K562 (cell line): ENCODE measurements at regions not wholly inside any gene's neighbourhood (a gene's known extent, or its start where the extent isn't known, plus 50 kb on each side); places are given as distances from the start of the nearest gene placed in this dataset.

Experiments used
- ATAC-seq: fragments of 200-7000 bp; cut with Tn5 transposase; 3 replicates; pipeline ENCODE4 v1.9.1; 2020; ENCODE audit warnings: moderate library complexity
- BruUV-seq: library from RNA; stranded (reverse); fragments of 400-500 nt; replicated peaks from 2 replicates; lab custom pipeline; 2021; lab: Mats Ljungman, UMichigan
- CTCF ChIA-PET: fragments of 300-600 bp; formaldehyde crosslinking; extraction: SDS; loops from one replicate; lab custom pipeline; 2021; ENCODE audit warnings: low intra/inter-chr PET ratio; lab: Yijun Ruan, JAX
- POLR2A ChIA-PET: fragments of 300-600, 350-650 bp; sonication (Branson Sonifier 250); formaldehyde crosslinking; extraction: SDS; loops from one replicate; lab custom pipeline; 2021; ENCODE audit warnings: antibody characterized with exemption, inconsistent platforms; lab: Yijun Ruan, JAX
- DNase-seq, 4 experiments: peaks; one replicate each; pipeline versions ENCODE4 v3.0.0 to v3.0.0-alpha.2; 2011 to 2018; ENCODE audit warnings: low spot score in 3 of 4, mixed read lengths in 3 of 4; ENCODE audit errors: extremely low read depth in 1 of 4
- FAIRE-seq: peaks from 2 replicates; lab custom pipeline; 2011; peaks lifted over from hg19 to GRCh38; lab: Jason Lieb, UNC
- H2AFZ ChIP-seq: 2 replicates; pipeline ENCODE4 v1.6.0; 2011; ENCODE audit warnings: low read depth, low read length, control low read depth, inconsistent platforms
- H3K27ac ChIP-seq: fragments of 200-600 bp; 3 replicates; pipeline ENCODE4 v1.8.0; 2011; ENCODE audit warnings: low read depth, mild to moderate bottlenecking, control low read depth, inconsistent platforms, low read length, moderate library complexity, mixed read lengths; ENCODE audit errors: extremely low read depth
- H3K27me3 ChIP-seq, 2 experiments: fragments of 300-600 bp in 1 of 2; 2 replicates in 1 of 2; 3 replicates in 1 of 2; pipeline versions ENCODE4 v1.6.0 to v1.8.0; 2011; ENCODE audit warnings: inconsistent platforms in 2 of 2, low read length in 2 of 2, mild to moderate bottlenecking in 1 of 2, mixed read lengths in 1 of 2, moderate library complexity in 1 of 2; ENCODE audit not compliant: control insufficient read depth in 2 of 2, insufficient read depth in 2 of 2
- H3K36me3 ChIP-seq: fragments of 300-600 bp; 3 replicates; pipeline ENCODE4 v1.8.0; 2011; ENCODE audit warnings: mild to moderate bottlenecking, low read length, inconsistent platforms; ENCODE audit not compliant: control insufficient read depth, insufficient read depth
- H3K4me1 ChIP-seq, 2 experiments: fragments of 200-600 bp in 1 of 2; replicated peaks in 1 of 2; 2 replicates in 1 of 2; 3 replicates in 1 of 2; pipeline versions ENCODE4 v1.5.1 to v1.8.0; 2011; ENCODE audit warnings: inconsistent platforms in 2 of 2, low read length in 2 of 2, mild to moderate bottlenecking in 1 of 2, mixed read lengths in 1 of 2, moderate library complexity in 1 of 2; ENCODE audit not compliant: control insufficient read depth in 2 of 2, insufficient read depth in 2 of 2
- H3K4me2 ChIP-seq: 2 replicates; pipeline ENCODE4 v1.6.1; 2011; ENCODE audit warnings: low read length, control low read depth, inconsistent platforms, mixed read lengths; ENCODE audit not compliant: insufficient read depth
- H3K4me3 ChIP-seq: fragments of 200-600 bp; sonication (generic), shearing (Covaris generic); 2 replicates; pipeline ENCODE4 v1.5.1; 2016; ENCODE audit warnings: control low read depth, inconsistent platforms
- H3K79me2 ChIP-seq: fragments of 200-600 bp; 3 replicates; pipeline ENCODE4 v1.8.0; 2011; ENCODE audit warnings: low read length, inconsistent platforms; ENCODE audit not compliant: control insufficient read depth, insufficient read depth
- H3K9ac ChIP-seq, 2 experiments: 2 replicates each; pipeline versions ENCODE4 v1.6.0 to v1.6.1; 2011; ENCODE audit warnings: low read depth in 2 of 2, low read length in 2 of 2, control low read depth in 1 of 2, inconsistent platforms in 1 of 2, mild to moderate bottlenecking in 1 of 2, mixed read lengths in 1 of 2; ENCODE audit not compliant: insufficient read depth in 1 of 2
- H3K9me1 ChIP-seq: one replicate; pipeline ENCODE4 v1.6.0; 2011; ENCODE audit warnings: inconsistent platforms, mild to moderate bottlenecking, low read length, moderate library complexity; ENCODE audit not compliant: control insufficient read depth, insufficient read depth
- H3K9me3 ChIP-seq: replicated peaks from 2 replicates; pipeline ENCODE4 v1.5.1; 2011; ENCODE audit warnings: low read depth, low read length, inconsistent platforms; ENCODE audit not compliant: control insufficient read depth, insufficient read depth
- H4K20me1 ChIP-seq: replicated peaks from 2 replicates; pipeline ENCODE4 v1.6.1; 2011; ENCODE audit warnings: low read length, inconsistent platforms, mixed read lengths; ENCODE audit not compliant: control insufficient read depth, insufficient read depth
- BRCA1 ChIP-seq, 2 experiments: fragments of 450-650 bp in 1 of 2; sonication (generic) in 1 of 2; formaldehyde crosslinking in 1 of 2; IDR thresholded peaks; 2 replicates each; pipeline versions ENCODE4 v1.5.0 to v1.6.1; 2017 to 2020; ENCODE audit warnings: mild to moderate bottlenecking in 1 of 2, missing genetic modification reagents in 1 of 2
- RAD51 ChIP-seq: fragments of 450-650 bp; IDR thresholded peaks from 2 replicates; pipeline ENCODE4 v1.7.1; 2016; ENCODE audit warnings: low read depth, mild to moderate bottlenecking, borderline replicate concordance
- WGBS: fragments of 100-300 bp; shearing (Covaris generic); methylation state at CpG from one replicate; pipeline ENCODE4 v1.1.6; 2016; ENCODE audit warnings: low coverage, mixed read lengths; ENCODE audit not compliant: insufficient coverage; ENCODE audit errors: missing lambda C conversion rate; 5-methylcytosine and 5-hydroxymethylcytosine counted together
- in situ Hi-C: fragments of 300-500 bp; cut with MboI; formaldehyde crosslinking; loops from 4 replicates; pipeline ENCODE4 v1.15.0; 2018; ENCODE audit warnings: inconsistent platforms, mixed read lengths
- intact Hi-C: fragments of 100-400 bp; cut with micrococcal nuclease; formaldehyde crosslinking; loops from 2 replicates; pipeline ENCODE4 v1.14.2; 2022
- TF ChIP-seq, protein P1 (sequence below), 2 experiments: fragments of 150-350 bp in 1 of 2; IDR thresholded peaks; 2 replicates each; pipeline ENCODE4 v1.6.1; 2012 to 2016; ENCODE audit warnings: low read depth in 2 of 2, low read length in 2 of 2, mild to moderate bottlenecking in 1 of 2, moderate library complexity in 1 of 2
- TF ChIP-seq, protein P2 (sequence below): sonication (generic); formaldehyde crosslinking; IDR thresholded peaks from 2 replicates; pipeline ENCODE4 v1.8.0; 2022; ENCODE audit warnings: mild to moderate bottlenecking, low read depth, missing genetic modification reagents
- TF ChIP-seq, protein P3 (sequence below): fragments of 450-650 bp; formaldehyde crosslinking; IDR thresholded peaks from 2 replicates; pipeline ENCODE4 v1.4.0; 2020; ENCODE audit warnings: mild to moderate bottlenecking, mixed read lengths

DNA sequence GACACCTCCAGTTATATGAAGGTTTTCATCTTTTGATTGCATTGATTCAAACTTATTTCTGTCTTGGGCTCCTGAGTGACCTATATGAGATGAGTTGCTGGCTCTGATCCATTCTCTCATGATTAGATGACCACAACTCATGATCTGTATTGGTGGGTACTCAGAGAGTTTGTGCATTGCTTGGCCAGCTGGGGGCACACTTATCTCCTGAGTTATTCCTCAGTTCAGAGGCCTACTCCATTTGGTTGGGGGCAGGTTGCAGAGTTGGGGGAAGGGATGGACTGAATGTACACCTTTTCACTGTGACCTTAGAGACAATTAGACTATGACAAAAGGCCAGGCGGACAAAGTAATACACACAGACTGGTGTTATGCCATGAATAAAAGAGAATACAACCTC lies 166.2 kb upstream of the SEMA6D start (continued):
- TF ChIP-seq, protein P1, sequence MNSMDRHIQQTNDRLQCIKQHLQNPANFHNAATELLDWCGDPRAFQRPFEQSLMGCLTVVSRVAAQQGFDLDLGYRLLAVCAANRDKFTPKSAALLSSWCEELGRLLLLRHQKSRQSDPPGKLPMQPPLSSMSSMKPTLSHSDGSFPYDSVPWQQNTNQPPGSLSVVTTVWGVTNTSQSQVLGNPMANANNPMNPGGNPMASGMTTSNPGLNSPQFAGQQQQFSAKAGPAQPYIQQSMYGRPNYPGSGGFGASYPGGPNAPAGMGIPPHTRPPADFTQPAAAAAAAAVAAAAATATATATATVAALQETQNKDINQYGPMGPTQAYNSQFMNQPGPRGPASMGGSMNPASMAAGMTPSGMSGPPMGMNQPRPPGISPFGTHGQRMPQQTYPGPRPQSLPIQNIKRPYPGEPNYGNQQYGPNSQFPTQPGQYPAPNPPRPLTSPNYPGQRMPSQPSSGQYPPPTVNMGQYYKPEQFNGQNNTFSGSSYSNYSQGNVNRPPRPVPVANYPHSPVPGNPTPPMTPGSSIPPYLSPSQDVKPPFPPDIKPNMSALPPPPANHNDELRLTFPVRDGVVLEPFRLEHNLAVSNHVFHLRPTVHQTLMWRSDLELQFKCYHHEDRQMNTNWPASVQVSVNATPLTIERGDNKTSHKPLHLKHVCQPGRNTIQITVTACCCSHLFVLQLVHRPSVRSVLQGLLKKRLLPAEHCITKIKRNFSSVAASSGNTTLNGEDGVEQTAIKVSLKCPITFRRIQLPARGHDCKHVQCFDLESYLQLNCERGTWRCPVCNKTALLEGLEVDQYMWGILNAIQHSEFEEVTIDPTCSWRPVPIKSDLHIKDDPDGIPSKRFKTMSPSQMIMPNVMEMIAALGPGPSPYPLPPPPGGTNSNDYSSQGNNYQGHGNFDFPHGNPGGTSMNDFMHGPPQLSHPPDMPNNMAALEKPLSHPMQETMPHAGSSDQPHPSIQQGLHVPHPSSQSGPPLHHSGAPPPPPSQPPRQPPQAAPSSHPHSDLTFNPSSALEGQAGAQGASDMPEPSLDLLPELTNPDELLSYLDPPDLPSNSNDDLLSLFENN (IDR thresholded peaks at IDR 0.05; ENCODE audit: low read depth in 2 of 2, low read length in 2 of 2), result no peak
- TF ChIP-seq, protein P2, sequence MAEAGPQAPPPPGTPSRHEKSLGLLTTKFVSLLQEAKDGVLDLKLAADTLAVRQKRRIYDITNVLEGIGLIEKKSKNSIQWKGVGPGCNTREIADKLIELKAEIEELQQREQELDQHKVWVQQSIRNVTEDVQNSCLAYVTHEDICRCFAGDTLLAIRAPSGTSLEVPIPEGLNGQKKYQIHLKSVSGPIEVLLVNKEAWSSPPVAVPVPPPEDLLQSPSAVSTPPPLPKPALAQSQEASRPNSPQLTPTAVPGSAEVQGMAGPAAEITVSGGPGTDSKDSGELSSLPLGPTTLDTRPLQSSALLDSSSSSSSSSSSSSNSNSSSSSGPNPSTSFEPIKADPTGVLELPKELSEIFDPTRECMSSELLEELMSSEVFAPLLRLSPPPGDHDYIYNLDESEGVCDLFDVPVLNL, result no peak

DNA sequence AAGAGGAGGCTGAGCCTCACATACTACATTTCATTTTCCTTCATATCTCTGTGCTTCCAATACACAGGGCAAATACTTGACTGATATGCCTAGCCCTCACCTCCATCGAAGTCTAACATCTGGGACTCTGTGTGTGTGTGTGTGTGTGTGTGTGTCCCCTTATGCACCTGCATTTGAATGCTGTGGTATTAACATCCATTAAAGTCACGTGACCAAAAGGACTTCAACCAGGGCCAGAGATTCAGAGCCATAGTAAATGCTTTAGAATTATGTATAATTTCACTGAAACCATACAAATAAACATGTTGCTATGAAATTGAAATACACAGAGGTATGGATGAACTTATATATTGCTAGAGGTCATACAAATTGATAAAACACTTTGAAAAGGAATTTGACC lies 165.8 kb upstream of the SEMA6D start:
- H3K9ac ChIP-seq, result no peak overlapping the region
- no peak overlapping the region for H3K4me3 ChIP-seq
- no peaks in the 10 kb centered on the region for H3K36me3 ChIP-seq
- H3K79me2 ChIP-seq, result no peaks in the 10 kb centered on the region
- no peaks in the 10 kb centered on the region for H3K9me1 ChIP-seq
- H3K9me3 ChIP-seq, result no peaks in the 10 kb centered on the region
- no peak overlapping the region for H3K27ac ChIP-seq
- H3K4me1 ChIP-seq, result no peaks in the 10 kb centered on the region
- intact Hi-C loops (no loop called here), in situ Hi-C loops (no loop called here)
- DNase-seq (no peak), FAIRE-seq (no peak), ATAC-seq (no peak)
- ChIA-PET POLR2A (no interaction called here), CTCF (no interaction called here)
- H4K20me1 ChIP-seq, result no peaks in the 10 kb centered on the region
- no peak overlapping the region for H2AFZ ChIP-seq
- WGBS, result 7% methylated on average over 2 of the region's 2 CpGs
- TF ChIP-seq, protein P3, sequence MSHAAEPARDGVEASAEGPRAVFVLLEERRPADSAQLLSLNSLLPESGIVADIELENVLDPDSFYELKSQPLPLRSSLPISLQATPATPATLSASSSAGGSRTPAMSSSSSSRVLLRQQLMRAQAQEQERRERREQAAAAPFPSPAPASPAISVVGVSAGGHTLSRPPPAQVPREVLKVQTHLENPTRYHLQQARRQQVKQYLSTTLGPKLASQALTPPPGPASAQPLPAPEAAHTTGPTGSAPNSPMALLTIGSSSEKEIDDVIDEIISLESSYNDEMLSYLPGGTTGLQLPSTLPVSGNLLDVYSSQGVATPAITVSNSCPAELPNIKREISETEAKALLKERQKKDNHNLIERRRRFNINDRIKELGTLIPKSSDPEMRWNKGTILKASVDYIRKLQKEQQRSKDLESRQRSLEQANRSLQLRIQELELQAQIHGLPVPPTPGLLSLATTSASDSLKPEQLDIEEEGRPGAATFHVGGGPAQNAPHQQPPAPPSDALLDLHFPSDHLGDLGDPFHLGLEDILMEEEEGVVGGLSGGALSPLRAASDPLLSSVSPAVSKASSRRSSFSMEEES (CRISPR knock-in tag), result peak; percentile 64
- 0 out of 2 replicates have a peak, but pooled peaks have one; percentile 15 for TF ChIP-seq RAD51
- no peak for TF ChIP-seq BRCA1 (IDR thresholded peaks at IDR 0.05)
- no peak for TF ChIP-seq BRCA1 (CRISPR knock-in tag; IDR thresholded peaks at IDR 0.05)
- H3K4me2 ChIP-seq, result no peak overlapping the region
- H3K27me3 ChIP-seq, result no peaks in the 10 kb centered on the region
- BruUV-seq, result no TSS peak
